K562 (cell line): ENCODE measurements at regions not wholly inside any gene's neighbourhood (a gene's known extent, or its start where the extent isn't known, plus 50 kb on each side); places are given as distances from the start of the nearest gene placed in this dataset.

Source experiments
- ATAC-seq: fragments of 200-7000 bp; cut with Tn5 transposase; 3 replicates; pipeline ENCODE4 v1.9.1; 2020; ENCODE audit warnings: moderate library complexity
- BruUV-seq: library from RNA; stranded (reverse); fragments of 400-500 nt; replicated peaks from 2 replicates; lab custom pipeline; 2021; lab: Mats Ljungman, UMichigan
- CTCF ChIA-PET: fragments of 300-600 bp; formaldehyde crosslinking; extraction: SDS; loops from one replicate; lab custom pipeline; 2021; ENCODE audit warnings: low intra/inter-chr PET ratio; lab: Yijun Ruan, JAX
- POLR2A ChIA-PET: fragments of 300-600, 350-650 bp; sonication (Branson Sonifier 250); formaldehyde crosslinking; extraction: SDS; loops from one replicate; lab custom pipeline; 2021; ENCODE audit warnings: antibody characterized with exemption, inconsistent platforms; lab: Yijun Ruan, JAX
- DNase-seq, 4 experiments: peaks; one replicate each; pipeline versions ENCODE4 v3.0.0 to v3.0.0-alpha.2; 2011 to 2018; ENCODE audit warnings: low spot score in 3 of 4, mixed read lengths in 3 of 4; ENCODE audit errors: extremely low read depth in 1 of 4
- FAIRE-seq: peaks from 2 replicates; lab custom pipeline; 2011; peaks lifted over from hg19 to GRCh38; lab: Jason Lieb, UNC
- H2AFZ ChIP-seq: 2 replicates; pipeline ENCODE4 v1.6.0; 2011; ENCODE audit warnings: low read depth, low read length, control low read depth, inconsistent platforms
- H3K27ac ChIP-seq: fragments of 200-600 bp; 3 replicates; pipeline ENCODE4 v1.8.0; 2011; ENCODE audit warnings: low read depth, mild to moderate bottlenecking, control low read depth, inconsistent platforms, low read length, moderate library complexity, mixed read lengths; ENCODE audit errors: extremely low read depth
- H3K27me3 ChIP-seq, 2 experiments: fragments of 300-600 bp in 1 of 2; 2 replicates in 1 of 2; 3 replicates in 1 of 2; pipeline versions ENCODE4 v1.6.0 to v1.8.0; 2011; ENCODE audit warnings: inconsistent platforms in 2 of 2, low read length in 2 of 2, mild to moderate bottlenecking in 1 of 2, mixed read lengths in 1 of 2, moderate library complexity in 1 of 2; ENCODE audit not compliant: control insufficient read depth in 2 of 2, insufficient read depth in 2 of 2
- H3K36me3 ChIP-seq: fragments of 300-600 bp; 3 replicates; pipeline ENCODE4 v1.8.0; 2011; ENCODE audit warnings: mild to moderate bottlenecking, low read length, inconsistent platforms; ENCODE audit not compliant: control insufficient read depth, insufficient read depth
- H3K4me1 ChIP-seq, 2 experiments: fragments of 200-600 bp in 1 of 2; replicated peaks in 1 of 2; 2 replicates in 1 of 2; 3 replicates in 1 of 2; pipeline versions ENCODE4 v1.5.1 to v1.8.0; 2011; ENCODE audit warnings: inconsistent platforms in 2 of 2, low read length in 2 of 2, mild to moderate bottlenecking in 1 of 2, mixed read lengths in 1 of 2, moderate library complexity in 1 of 2; ENCODE audit not compliant: control insufficient read depth in 2 of 2, insufficient read depth in 2 of 2
- H3K4me2 ChIP-seq: 2 replicates; pipeline ENCODE4 v1.6.1; 2011; ENCODE audit warnings: low read length, control low read depth, inconsistent platforms, mixed read lengths; ENCODE audit not compliant: insufficient read depth
- H3K4me3 ChIP-seq: fragments of 200-600 bp; sonication (generic), shearing (Covaris generic); 2 replicates; pipeline ENCODE4 v1.5.1; 2016; ENCODE audit warnings: control low read depth, inconsistent platforms
- H3K79me2 ChIP-seq: fragments of 200-600 bp; 3 replicates; pipeline ENCODE4 v1.8.0; 2011; ENCODE audit warnings: low read length, inconsistent platforms; ENCODE audit not compliant: control insufficient read depth, insufficient read depth
- H3K9ac ChIP-seq, 2 experiments: 2 replicates each; pipeline versions ENCODE4 v1.6.0 to v1.6.1; 2011; ENCODE audit warnings: low read depth in 2 of 2, low read length in 2 of 2, control low read depth in 1 of 2, inconsistent platforms in 1 of 2, mild to moderate bottlenecking in 1 of 2, mixed read lengths in 1 of 2; ENCODE audit not compliant: insufficient read depth in 1 of 2
- H3K9me1 ChIP-seq: one replicate; pipeline ENCODE4 v1.6.0; 2011; ENCODE audit warnings: inconsistent platforms, mild to moderate bottlenecking, low read length, moderate library complexity; ENCODE audit not compliant: control insufficient read depth, insufficient read depth
- H3K9me3 ChIP-seq: replicated peaks from 2 replicates; pipeline ENCODE4 v1.5.1; 2011; ENCODE audit warnings: low read depth, low read length, inconsistent platforms; ENCODE audit not compliant: control insufficient read depth, insufficient read depth
- H4K20me1 ChIP-seq: replicated peaks from 2 replicates; pipeline ENCODE4 v1.6.1; 2011; ENCODE audit warnings: low read length, inconsistent platforms, mixed read lengths; ENCODE audit not compliant: control insufficient read depth, insufficient read depth
- BCLAF1 ChIP-seq, 2 experiments: fragments of 450-650 bp in 1 of 2; IDR thresholded peaks; 2 replicates each; pipeline ENCODE4 v1.6.1; 2011 to 2017; ENCODE audit warnings: low read depth in 2 of 2, antibody characterized with exemption in 1 of 2, borderline replicate concordance in 1 of 2, low read length in 1 of 2, mild to moderate bottlenecking in 1 of 2, mixed read lengths in 1 of 2; ENCODE audit not compliant: control insufficient read depth in 1 of 2
- HMG20B ChIP-seq: fragments of 250-450 bp; sonication (Bioruptor Pico); IDR thresholded peaks from 2 replicates; pipeline ENCODE4 v1.5.0; 2021; ENCODE audit warnings: mild to moderate bottlenecking
- ILK ChIP-seq: fragments of 450-650 bp; IDR thresholded peaks from 2 replicates; pipeline ENCODE4 v1.6.1; 2016; ENCODE audit warnings: missing genetic modification characterization, low read depth, mild to moderate bottlenecking, missing compliant biosample characterization, moderate library complexity, borderline replicate concordance
- PREB ChIP-seq: sonication (generic); formaldehyde crosslinking; IDR thresholded peaks from 2 replicates; pipeline ENCODE4 v1.8.1; 2023; ENCODE audit warnings: mild to moderate bottlenecking, missing genetic modification reagents
- ZNF398 ChIP-seq: fragments of 250-450 bp; sonication (Bioruptor Pico); IDR thresholded peaks from 2 replicates; pipeline ENCODE4 v1.8.0; 2021; ENCODE audit warnings: moderate library complexity, mild to moderate bottlenecking, inconsistent platforms
- WGBS: fragments of 100-300 bp; shearing (Covaris generic); methylation state at CpG from one replicate; pipeline ENCODE4 v1.1.6; 2016; ENCODE audit warnings: low coverage, mixed read lengths; ENCODE audit not compliant: insufficient coverage; ENCODE audit errors: missing lambda C conversion rate; 5-methylcytosine and 5-hydroxymethylcytosine counted together
- in situ Hi-C: fragments of 300-500 bp; cut with MboI; formaldehyde crosslinking; loops from 4 replicates; pipeline ENCODE4 v1.15.0; 2018; ENCODE audit warnings: inconsistent platforms, mixed read lengths
- intact Hi-C: fragments of 100-400 bp; cut with micrococcal nuclease; formaldehyde crosslinking; loops from 2 replicates; pipeline ENCODE4 v1.14.2; 2022

GRCh38 chr2:234848578-234848977, 103.2 kb upstream of the SH3BP4 start:
- in situ Hi-C loops = no loop called here
- intact Hi-C loops = no loop called here
- H3K79me2 ChIP-seq = no peaks in the 10 kb centered on the region
- TF ChIP-seq ZNF398 (CRISPR knock-in tag) (no peak), PREB (no peak)
- no peak overlapping the region for H3K27ac ChIP-seq
- BruUV-seq = no TSS peak
- DNase-seq (no peak), FAIRE-seq (no peak), ATAC-seq (no peak)
- ChIA-PET POLR2A (no interaction called here), CTCF (no interaction called here)
- no peaks in the 10 kb centered on the region for H3K9me3 ChIP-seq
- no peaks in the 10 kb centered on the region for H3K4me1 ChIP-seq
- H3K9me1 ChIP-seq = no peaks in the 10 kb centered on the region
- no peak overlapping the region for H3K9ac ChIP-seq
- no peak overlapping the region for H2AFZ ChIP-seq
- no peaks in the 10 kb centered on the region for H3K36me3 ChIP-seq
- H3K4me2 ChIP-seq = no peak overlapping the region
- H4K20me1 ChIP-seq = no peaks in the 10 kb centered on the region
- peaks cover 0 to 15% of the 10 kb centered on the region in 2 experiments; a peak in 2 of 5 replicates for H3K27me3 ChIP-seq
- no peak overlapping the region for H3K4me3 ChIP-seq

- H3K36me3 ChIP-seq = no peaks in the 10 kb centered on the region
- H3K9me1 ChIP-seq = no peaks in the 10 kb centered on the region
- H2AFZ ChIP-seq = no peak overlapping the region
- H3K9ac ChIP-seq = no peak overlapping the region
- in situ Hi-C loops = no loop called here
- H3K27me3 ChIP-seq = peaks cover 0 to 15% of the 10 kb centered on the region in 2 experiments; a peak in 2 of 5 replicates
- H3K9me3 ChIP-seq = no peaks in the 10 kb centered on the region
- ATAC-seq = no peak
- 0% methylated on average over 3 of the region's 6 CpGs for WGBS
- no peaks in the 10 kb centered on the region for H4K20me1 ChIP-seq
- no peaks in the 10 kb centered on the region for H3K79me2 ChIP-seq
- no peak for DNase-seq
- TF ChIP-seq HMG20B (CRISPR knock-in tag) (no peak), ILK (tag) (no peak), BCLAF1 (IDR thresholded peaks at IDR 0.05; ENCODE audit: borderline replicate concordance in 1 of 2, control insufficient read depth in 1 of 2, low read depth in 2 of 2, low read length in 1 of 2) (no peak)
- BruUV-seq = no TSS peak
- no peak overlapping the region for H3K4me2 ChIP-seq
- FAIRE-seq = no peak
- H3K27ac ChIP-seq = no peak overlapping the region
- CTCF ChIA-PET = no interaction called here
- H3K4me1 ChIP-seq = no peaks in the 10 kb centered on the region
- H3K4me3 ChIP-seq = no peak overlapping the region
- POLR2A ChIA-PET = no interaction called here
- intact Hi-C loops = no loop called here
These were observed 104.2 kb upstream of the SH3BP4 start for GRCh38 chr2:234847639-234848038.
